ENCODE measurements at regions not wholly inside any gene's neighbourhood (a gene's known extent, or its start where the extent isn't known, plus 50 kb on each side); places are given as distances from the start of the nearest gene placed in this dataset.

DNA sequence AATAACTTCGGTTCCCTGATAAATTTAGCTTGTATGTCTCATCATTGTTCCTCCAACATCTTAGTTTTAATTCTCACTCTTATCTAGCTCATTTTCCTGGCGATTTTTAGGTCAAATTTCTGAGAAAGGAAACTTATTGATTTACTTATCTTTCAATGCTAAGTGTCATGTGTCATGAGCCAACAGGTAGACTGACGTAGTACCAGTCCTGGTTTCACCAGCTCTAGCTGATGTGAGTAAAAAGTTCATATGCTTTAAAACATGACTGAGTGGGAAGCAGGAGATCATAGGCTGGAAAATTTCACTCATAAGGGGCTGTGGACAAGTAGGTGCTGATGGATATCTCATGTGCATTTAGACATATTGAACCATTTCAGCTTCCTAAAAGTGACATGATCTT, 441.7 kb upstream of the NR3C2 start:
- H3K9me3 ChIP-seq (ENCODE audit: insufficient read depth, low read length, severe bottlenecking) = no peaks in the 10 kb centered on the region
- ATAC-seq (ENCODE audit: insufficient read depth, low read depth) = no peak

GRCh38 chr4:148883435-148883834, 441.2 kb upstream of the NR3C2 start:
- Histone ChIP-seq H3K79me2 (ENCODE audit: insufficient read depth, low read length) (no peaks in the 10 kb centered on the region), H4K20me1 (ENCODE audit: insufficient read depth, low read length) (no peaks in the 10 kb centered on the region), H3K9ac (ENCODE audit: low read depth, low read length) (no peak overlapping the region), H3K9me3 (ENCODE audit: insufficient read depth, low read length, severe bottlenecking) (no peaks in the 10 kb centered on the region), H3K27ac (ENCODE audit: low read length) (no peak overlapping the region), H3K4me3 (ENCODE audit: low read depth in 1 of 2, low read length in 2 of 2) (no peak overlapping the region), H3K27me3 (ENCODE audit: insufficient read depth, low read length, poor library complexity) (no peaks in the 10 kb centered on the region), H3K36me3 (ENCODE audit: insufficient read depth, low read length) (no peaks in the 10 kb centered on the region), H3K4me1 (ENCODE audit: insufficient read depth, low read length) (no peaks in the 10 kb centered on the region), H3K4me2 (ENCODE audit: insufficient read depth, low read length) (no peak overlapping the region), H2AFZ (ENCODE audit: low read depth, low read length) (no peak overlapping the region)
- DNase-seq (no peak), ATAC-seq (ENCODE audit: insufficient read depth, low read depth) (no peak)
- TF ChIP-seq EZH2 (IDR thresholded peaks at IDR 0.05; ENCODE audit: borderline replicate concordance, low read depth, low read length, severe bottlenecking) (no peak), CTCF (IDR thresholded peaks at IDR 0.05; ENCODE audit: borderline replicate concordance, extremely low read depth, low read length, poor library complexity, severe bottlenecking) (no peak)

More for the DNA sequence above, 441.7 kb upstream of the NR3C2 start:
- H3K9ac ChIP-seq (ENCODE audit: low read depth, low read length) = no peak overlapping the region
- H3K36me3 ChIP-seq (ENCODE audit: insufficient read depth, low read length) = no peaks in the 10 kb centered on the region
- H4K20me1 ChIP-seq (ENCODE audit: insufficient read depth, low read length) = no peaks in the 10 kb centered on the region
- H3K4me2 ChIP-seq (ENCODE audit: insufficient read depth, low read length) = no peak overlapping the region
- no peak overlapping the region for H2AFZ ChIP-seq (ENCODE audit: low read depth, low read length)
- H3K79me2 ChIP-seq (ENCODE audit: insufficient read depth, low read length) = no peaks in the 10 kb centered on the region
- no peak overlapping the region for H3K4me3 ChIP-seq (ENCODE audit: low read depth in 1 of 2, low read length in 2 of 2)
- H3K27me3 ChIP-seq (ENCODE audit: insufficient read depth, low read length, poor library complexity) = no peaks in the 10 kb centered on the region
- TF ChIP-seq EZH2 (IDR thresholded peaks at IDR 0.05; ENCODE audit: borderline replicate concordance, low read depth, low read length, severe bottlenecking) (no peak), CTCF (IDR thresholded peaks at IDR 0.05; ENCODE audit: borderline replicate concordance, extremely low read depth, low read length, poor library complexity, severe bottlenecking) (no peak)
- no peak for DNase-seq
- H3K27ac ChIP-seq (ENCODE audit: low read length) = no peak overlapping the region
- no peaks in the 10 kb centered on the region for H3K4me1 ChIP-seq (ENCODE audit: insufficient read depth, low read length)

DNA sequence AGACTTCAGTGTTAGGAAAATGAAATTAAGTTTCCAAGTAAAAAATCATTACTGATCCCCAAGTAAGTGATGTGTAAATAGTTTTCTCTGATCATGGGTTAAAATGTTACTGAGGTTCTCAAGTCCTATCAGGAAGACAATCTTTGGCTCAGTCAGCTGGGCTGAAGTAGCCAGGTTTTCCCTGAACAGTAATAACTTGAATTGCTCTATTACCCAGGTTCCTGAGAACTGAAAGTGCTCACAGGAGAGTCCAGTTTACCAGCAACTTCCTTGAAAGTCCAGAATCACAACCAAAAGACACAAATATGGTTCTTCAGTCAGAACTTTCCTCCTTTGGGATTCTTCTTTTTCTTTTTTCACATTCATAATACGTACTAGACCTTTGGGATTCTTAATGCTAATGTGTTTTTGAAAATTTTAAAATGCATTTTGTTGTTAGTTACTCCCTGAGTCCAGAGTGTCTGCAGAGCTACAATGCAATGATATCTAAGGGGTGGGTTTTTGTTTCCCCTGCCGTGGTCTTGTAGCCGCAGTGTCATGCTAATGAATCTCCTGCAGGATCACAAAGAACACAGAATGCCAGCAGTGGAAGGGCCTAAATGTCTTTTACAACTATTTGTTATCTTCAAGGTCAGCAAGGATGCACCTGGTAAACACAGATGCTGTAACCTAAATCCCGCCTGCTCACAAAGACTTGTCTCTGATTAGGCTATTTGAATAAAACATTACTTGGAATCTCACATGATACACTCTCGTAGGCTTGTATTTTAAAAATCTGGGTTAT, 439.8 kb upstream of the NR3C2 start:
- no peak overlapping the region for H3K27ac ChIP-seq (ENCODE audit: low read length)
- ATAC-seq (ENCODE audit: insufficient read depth, low read depth) (no peak), DNase-seq (no peak)
- TF ChIP-seq CTCF (IDR thresholded peaks at IDR 0.05; ENCODE audit: borderline replicate concordance, extremely low read depth, low read length, poor library complexity, severe bottlenecking) (no peak), EZH2 (IDR thresholded peaks at IDR 0.05; ENCODE audit: borderline replicate concordance, low read depth, low read length, severe bottlenecking) (no peak)
- no peak overlapping the region for H3K9ac ChIP-seq (ENCODE audit: low read depth, low read length)
- H3K27me3 ChIP-seq (ENCODE audit: insufficient read depth, low read length, poor library complexity) = no peaks in the 10 kb centered on the region
- H3K4me3 ChIP-seq (ENCODE audit: low read depth in 1 of 2, low read length in 2 of 2) = no peak overlapping the region
- H3K4me2 ChIP-seq (ENCODE audit: insufficient read depth, low read length) = no peak overlapping the region
- no peaks in the 10 kb centered on the region for H4K20me1 ChIP-seq (ENCODE audit: insufficient read depth, low read length)
- H3K79me2 ChIP-seq (ENCODE audit: insufficient read depth, low read length) = no peaks in the 10 kb centered on the region
- H2AFZ ChIP-seq (ENCODE audit: low read depth, low read length) = no peak overlapping the region
- no peaks in the 10 kb centered on the region for H3K4me1 ChIP-seq (ENCODE audit: insufficient read depth, low read length)
- H3K9me3 ChIP-seq (ENCODE audit: insufficient read depth, low read length, severe bottlenecking) = no peaks in the 10 kb centered on the region
- no peaks in the 10 kb centered on the region for H3K36me3 ChIP-seq (ENCODE audit: insufficient read depth, low read length)
